ENCODE measurements at regions not wholly inside any gene's neighbourhood (a gene's known extent, or its start where the extent isn't known, plus 50 kb on each side); places are given as distances from the start of the nearest gene placed in this dataset.
"Not testable (repeated sequence)": the region's sequence is repeated elsewhere in the genome, so short reads cannot be mapped to it uniquely, and the experiment has no call there.

GRCh38 chr13:37177125-37177524 is 71.7 kb upstream of the CSNK1A1L start:
- no peak for DNase-seq
- no peak overlapping the region for H3K4me3 ChIP-seq
- 64 to 78% methylated on average over 3 of the region's 3 CpGs for WGBS, 2 donors (ENCODE audit: low coverage in 1 of 2)
- no peaks in the 10 kb centered on the region for H3K36me3 ChIP-seq
- no peak for TF ChIP-seq EP300 (IDR thresholded peaks at IDR 0.05; ENCODE audit: low read depth)
- no peak for TF ChIP-seq POLR2A (IDR thresholded peaks at IDR 0.05)
- TF ChIP-seq CTCF (IDR thresholded peaks at IDR 0.05): no peak
- TF ChIP-seq POLR2AphosphoS5 (IDR thresholded peaks at IDR 0.05): no peak
- intact Hi-C loops (cut with DNase I; ENCODE audit: low total_unique reads) (no loop called here), in situ Hi-C loops (cut with MboI; ENCODE audit: low pct_ligation_motif_present in 1 of 4, low pct_unique_long_range_greater_than_20kb in 1 of 4, low sequenced_read_pairs in 3 of 4) (no loop called here)
- H3K9me3 ChIP-seq: no peaks in the 10 kb centered on the region
- no peaks in the 10 kb centered on the region for H3K27me3 ChIP-seq
- peak overlapping the region in 1 of 4 donors; percentile 20 for H3K27ac ChIP-seq
- H3K4me1 ChIP-seq: peaks cover 0 to 14% (median 0%) of the 10 kb centered on the region in 4 donors

GRCh38 chr13:37175996-37176395 is 70.5 kb upstream of the CSNK1A1L start:
- Histone ChIP-seq H3K4me1 (peaks cover 0 to 14% (median 0%) of the 10 kb centered on the region in 4 donors), H3K36me3 (no peaks in the 10 kb centered on the region), H3K4me3 (no peak overlapping the region), H3K9me3 (no peaks in the 10 kb centered on the region), H3K27ac (no peak overlapping the region), H3K27me3 (no peaks in the 10 kb centered on the region)
- no peak for DNase-seq
- no peak for TF ChIP-seq EP300 (IDR thresholded peaks at IDR 0.05; ENCODE audit: low read depth)
- peak in 2 of 3 donors; percentile 40 to 55 for TF ChIP-seq POLR2AphosphoS5 (IDR thresholded peaks at IDR 0.05)
- intact Hi-C loops (cut with DNase I; ENCODE audit: low total_unique reads) (no loop called here), in situ Hi-C loops (cut with MboI; ENCODE audit: low pct_ligation_motif_present in 1 of 4, low pct_unique_long_range_greater_than_20kb in 1 of 4, low sequenced_read_pairs in 3 of 4) (no loop called here)
- 21 to 34% methylated on average over 2 of the region's 2 CpGs for WGBS, 2 donors (ENCODE audit: low coverage in 1 of 2)

- Histone ChIP-seq H3K9me3 (no peaks in the 10 kb centered on the region), H3K27me3 (no peaks in the 10 kb centered on the region), H3K36me3 (no peaks in the 10 kb centered on the region), H3K27ac (no peak overlapping the region), H3K4me3 (no peak overlapping the region), H3K4me1 (peaks cover 0 to 14% (median 0%) of the 10 kb centered on the region in 4 donors)
- WGBS, 2 donors (ENCODE audit: low coverage in 1 of 2): 47 to 60% methylated on average over 3 of the region's 3 CpGs
- intact Hi-C loops (cut with DNase I; ENCODE audit: low total_unique reads) (no loop called here), in situ Hi-C loops (cut with MboI; ENCODE audit: low pct_ligation_motif_present in 1 of 4, low pct_unique_long_range_greater_than_20kb in 1 of 4, low sequenced_read_pairs in 3 of 4) (no loop called here)
- DNase-seq: no peak
- TF ChIP-seq CTCF (IDR thresholded peaks at IDR 0.05) (no peak), EP300 (IDR thresholded peaks at IDR 0.05; ENCODE audit: low read depth) (no peak), POLR2AphosphoS5 (IDR thresholded peaks at IDR 0.05) (no peak), POLR2A (IDR thresholded peaks at IDR 0.05) (no peak)
These were observed 67.8 kb upstream of the CSNK1A1L start for GRCh38 chr13:37173214-37173613.

GRCh38 chr13:37172226-37172625 is 66.8 kb upstream of the CSNK1A1L start:
- H3K27ac ChIP-seq; DNase-seq; H3K36me3 ChIP-seq; H3K4me3 ChIP-seq; intact Hi-C loops (cut with DNase I; ENCODE audit: low total_unique reads); in situ Hi-C loops (cut with MboI; ENCODE audit: low pct_ligation_motif_present in 1 of 4, low pct_unique_long_range_greater_than_20kb in 1 of 4, low sequenced_read_pairs in 3 of 4); H3K9me3 ChIP-seq; H3K27me3 ChIP-seq: not testable (repeated sequence)
- H3K4me1 ChIP-seq: peaks cover 0 to 14% (median 0%) of the 10 kb centered on the region in 4 donors
- 67 to 88% methylated on average over 3 to 11 of the region's 11 CpGs for WGBS, 2 donors (ENCODE audit: low coverage in 1 of 2)

- DNase-seq: no peak
- Histone ChIP-seq H3K27me3 (no peaks in the 10 kb centered on the region), H3K27ac (no peak overlapping the region), H3K4me3 (no peak overlapping the region), H3K4me1 (no peaks in the 10 kb centered on the region), H3K36me3 (no peaks in the 10 kb centered on the region), H3K9me3 (no peaks in the 10 kb centered on the region)
- in situ Hi-C loops (cut with MboI; ENCODE audit: low pct_ligation_motif_present in 1 of 4, low pct_unique_long_range_greater_than_20kb in 1 of 4, low sequenced_read_pairs in 3 of 4): no loop called here
- TF ChIP-seq POLR2A (IDR thresholded peaks at IDR 0.05): no peak
- no peak for TF ChIP-seq EP300 (IDR thresholded peaks at IDR 0.05; ENCODE audit: low read depth)
- TF ChIP-seq CTCF (IDR thresholded peaks at IDR 0.05): no peak
- no peak for TF ChIP-seq POLR2AphosphoS5 (IDR thresholded peaks at IDR 0.05)
- intact Hi-C loops (cut with DNase I; ENCODE audit: low total_unique reads): no loop called here
These were observed 63.5 kb upstream of the CSNK1A1L start for GRCh38 chr13:37168926-37169325.
